H9 (cell line): ENCODE measurements at regions not wholly inside any gene's neighbourhood (a gene's known extent, or its start where the extent isn't known, plus 50 kb on each side); places are given as distances from the start of the nearest gene placed in this dataset.

Experiments
- DNase-seq: peaks from one replicate; pipeline ENCODE4 v3.0.0-alpha.2; 2017
- H2AFZ ChIP-seq: one replicate; pipeline ENCODE4 v1.6.1; 2013; ENCODE audit warnings: mild to moderate bottlenecking, low read length, control low read depth, moderate library complexity
- H2AK5ac ChIP-seq: 2 replicates; pipeline ENCODE4 v1.6.1; 2013; ENCODE audit warnings: low read length, control low read depth, mixed read lengths; ENCODE audit not compliant: insufficient read length
- H2BK120ac ChIP-seq: one replicate; pipeline ENCODE4 v1.6.1; 2013; ENCODE audit warnings: low read depth, mild to moderate bottlenecking, low read length, control low read depth, inconsistent platforms; ENCODE audit not compliant: poor library complexity, severe bottlenecking
- H2BK12ac ChIP-seq: 2 replicates; pipeline ENCODE4 v1.6.1; 2013; ENCODE audit warnings: low read length, control low read depth, mixed read lengths, low read depth; ENCODE audit not compliant: insufficient read length
- H2BK15ac ChIP-seq: 2 replicates; pipeline ENCODE4 v1.6.1; 2013; ENCODE audit warnings: low read depth, low read length, control low read depth
- H2BK20ac ChIP-seq: one replicate; pipeline ENCODE4 v1.6.1; 2013; ENCODE audit warnings: low read depth, mild to moderate bottlenecking, low read length, control low read depth, inconsistent platforms; ENCODE audit not compliant: poor library complexity, severe bottlenecking
- H2BK5ac ChIP-seq: 2 replicates; pipeline ENCODE4 v1.6.1; 2013; ENCODE audit warnings: low read length, control low read depth, mixed read lengths; ENCODE audit not compliant: insufficient read length
- H3K14ac ChIP-seq: 2 replicates; pipeline ENCODE4 v1.6.1; 2013; ENCODE audit warnings: low read length, control low read depth; ENCODE audit not compliant: insufficient read depth
- H3K18ac ChIP-seq: 2 replicates; pipeline ENCODE4 v1.6.1; 2013; ENCODE audit warnings: low read depth, mild to moderate bottlenecking, mixed read lengths, low read length, control low read depth; ENCODE audit not compliant: insufficient read length
- H3K23ac ChIP-seq: 2 replicates; pipeline ENCODE4 v1.6.1; 2013; ENCODE audit warnings: low read length, control low read depth, mixed read lengths, low read depth; ENCODE audit not compliant: insufficient read length
- H3K23me2 ChIP-seq: 2 replicates; pipeline ENCODE4 v1.6.1; 2013; ENCODE audit warnings: low read depth, mild to moderate bottlenecking, mixed read lengths, low read length, control low read depth; ENCODE audit not compliant: insufficient read length, poor library complexity, severe bottlenecking
- H3K27ac ChIP-seq: 2 replicates; pipeline ENCODE4 v1.5.1; 2013; ENCODE audit warnings: low read length, control low read depth, mixed read lengths, low read depth; ENCODE audit not compliant: insufficient read length
- H3K27me3 ChIP-seq: 2 replicates; pipeline ENCODE4 v1.6.1; 2013; ENCODE audit warnings: low read length, control low read depth, inconsistent platforms; ENCODE audit not compliant: insufficient read depth
- H3K4ac ChIP-seq: 2 replicates; pipeline ENCODE4 v1.6.1; 2013; ENCODE audit warnings: low read depth, mild to moderate bottlenecking, control low read depth, inconsistent platforms, low read length, moderate library complexity
- H3K4me1 ChIP-seq: 2 replicates; pipeline ENCODE4 v1.6.1; 2013; ENCODE audit warnings: low read length, control low read depth, inconsistent platforms; ENCODE audit not compliant: insufficient read depth
- H3K4me2 ChIP-seq: 2 replicates; pipeline ENCODE4 v1.6.1; 2013; ENCODE audit warnings: low read length, control low read depth, mixed read lengths; ENCODE audit not compliant: insufficient read length, insufficient read depth
- H3K56ac ChIP-seq: 2 replicates; pipeline ENCODE4 v1.6.1; 2013; ENCODE audit warnings: low read depth, mild to moderate bottlenecking, mixed read lengths, low read length, control low read depth; ENCODE audit not compliant: insufficient read length
- H3K79me1 ChIP-seq: 2 replicates; pipeline ENCODE4 v1.6.1; 2013; ENCODE audit warnings: low read depth, mild to moderate bottlenecking, moderate library complexity, low read length, control low read depth, inconsistent platforms; ENCODE audit not compliant: insufficient read depth, poor library complexity, severe bottlenecking
- H3K79me2 ChIP-seq: 2 replicates; pipeline ENCODE4 v1.6.1; 2013; ENCODE audit warnings: low read length, control low read depth, inconsistent platforms; ENCODE audit not compliant: insufficient read depth
- H3K9ac ChIP-seq: 2 replicates; pipeline ENCODE4 v1.6.1; 2013; ENCODE audit warnings: low read length, control low read depth, mixed read lengths; ENCODE audit not compliant: insufficient read length; ENCODE audit errors: extremely low read depth
- H3K9me3 ChIP-seq: one replicate; pipeline ENCODE4 v1.6.1; 2013; ENCODE audit warnings: low read depth, low read length, inconsistent platforms; ENCODE audit not compliant: control insufficient read depth
- H3T11ph ChIP-seq: one replicate; pipeline ENCODE4 v1.6.1; 2013; ENCODE audit warnings: mild to moderate bottlenecking, low read length, control low read depth, inconsistent platforms
- H4K20me1 ChIP-seq: one replicate; pipeline ENCODE4 v1.6.1; 2013; ENCODE audit not compliant: control insufficient read depth, insufficient read length, insufficient read depth
- H4K5ac ChIP-seq: 2 replicates; pipeline ENCODE4 v1.6.1; 2013; ENCODE audit warnings: low read depth, mild to moderate bottlenecking, mixed read lengths, low read length, control low read depth; ENCODE audit not compliant: insufficient read length
- H4K8ac ChIP-seq: replicated peaks from 2 replicates; pipeline ENCODE4 v1.6.1; 2013; ENCODE audit warnings: low read length, control low read depth, mixed read lengths, low read depth; ENCODE audit not compliant: insufficient read length
- H4K91ac ChIP-seq: 2 replicates; pipeline ENCODE4 v1.6.1; 2013; ENCODE audit warnings: low read depth, mild to moderate bottlenecking, moderate library complexity, mixed read lengths, low read length, control low read depth; ENCODE audit not compliant: insufficient read length
- H3K27ac Mint-ChIP-seq, 3 experiments: 2 replicates in 2 of 3; 3 replicates in 1 of 3; pipeline ENCODE4 v1.8.0; 2020 to 2021; ENCODE audit warnings: mixed read lengths in 3 of 3, mild to moderate bottlenecking in 1 of 3, moderate library complexity in 1 of 3
- H3K27me3 Mint-ChIP-seq: 2 replicates; pipeline ENCODE4 v1.8.0; 2021; ENCODE audit warnings: low read depth, mild to moderate bottlenecking, moderate library complexity, mixed read lengths
- H3K36me3 Mint-ChIP-seq, 3 experiments: 2 replicates in 2 of 3; 3 replicates in 1 of 3; pipeline ENCODE4 v1.8.0; 2020 to 2021; ENCODE audit warnings: low read depth in 3 of 3, mixed read lengths in 3 of 3; ENCODE audit not compliant: insufficient read depth in 1 of 3
- H3K4me1 Mint-ChIP-seq, 2 experiments: 2 replicates each; pipeline ENCODE4 v1.8.0; 2020; ENCODE audit warnings: mixed read lengths in 2 of 2
- H3K4me3 Mint-ChIP-seq, 2 experiments: 2 replicates in 1 of 2; 3 replicates in 1 of 2; pipeline ENCODE4 v1.8.0; 2020 to 2021; ENCODE audit warnings: mild to moderate bottlenecking in 2 of 2, mixed read lengths in 2 of 2, moderate library complexity in 1 of 2
- H3K9me3 Mint-ChIP-seq, 2 experiments: 2 replicates in 1 of 2; 3 replicates in 1 of 2; pipeline ENCODE4 v1.8.0; 2020; ENCODE audit warnings: mild to moderate bottlenecking in 2 of 2, mixed read lengths in 2 of 2, moderate library complexity in 1 of 2
- CTCF ChIP-seq: fragments of 200-600 bp; sonication (generic); conservative IDR thresholded peaks from 3 replicates; pipeline ENCODE4 v1.8.0; 2021; ENCODE audit warnings: antibody characterized with exemption, mild to moderate bottlenecking
- WGBS: extraction: QIAGEN DNeasy Blood & Tissue Kit; methylation state at CpG from one replicate; pipeline ENCODE4 v1.1.7; 2013; ENCODE audit warnings: missing lambda C conversion rate, low lambda C conversion rate, mixed read lengths; ENCODE audit not compliant: insufficient read length; ENCODE audit errors: extremely low coverage; 5-methylcytosine and 5-hydroxymethylcytosine counted together

- Histone ChIP-seq H3K18ac (no peak overlapping the region), H3K27me3 (no peaks in the 10 kb centered on the region), H2BK12ac (no peak overlapping the region), H2BK5ac (no peak overlapping the region), H3K23ac (no peak overlapping the region), H3K56ac (no peak overlapping the region), H3K4me1 (peaks cover 3% of the 10 kb centered on the region; the same call in 1 of the 2 replicates), H3K14ac (no peak overlapping the region), H4K5ac (no peak overlapping the region), H2BK20ac (no peak overlapping the region), H3K4ac (no peak overlapping the region), H3T11ph (no peak overlapping the region), H3K23me2 (no peaks in the 10 kb centered on the region), H4K8ac (no peak overlapping the region), H2AFZ (no peak overlapping the region), H2BK120ac (no peak overlapping the region), H4K20me1 (no peaks in the 10 kb centered on the region), H3K4me2 (no peak overlapping the region), H3K79me1 (no peaks in the 10 kb centered on the region), H3K9ac (no peak overlapping the region), H2AK5ac (no peak overlapping the region), H4K91ac (no peak overlapping the region), H2BK15ac (no peak overlapping the region), H3K9me3 (no peaks in the 10 kb centered on the region), H3K27ac (no peak overlapping the region), H3K79me2 (no peaks in the 10 kb centered on the region)
- no peaks in the 10 kb centered on the region for H3K36me3 Mint-ChIP-seq
- TF ChIP-seq CTCF, result no peak; the same call in 2 of the 3 replicates
- no CpG with 5 or more reads among the region's 1 CpG for WGBS
- H3K27ac Mint-ChIP-seq, result peak overlapping the region in 1 of 3 experiments; percentile 20; a peak in 2 of 7 replicates
- no peaks in the 10 kb centered on the region for H3K27me3 Mint-ChIP-seq
- H3K9me3 Mint-ChIP-seq, result no peaks in the 10 kb centered on the region
- DNase-seq, result peak; percentile 57
- H3K4me3 Mint-ChIP-seq, result no peak overlapping the region
- H3K4me1 Mint-ChIP-seq, result peaks cover 27 to 32% of the 10 kb centered on the region in 2 experiments
Observed at GRCh38 chr5:168047669-168048111, 243.8 kb upstream of the WWC1 start.
